ENCODE measurements at regions not wholly inside any gene's neighbourhood (a gene's known extent, or its start where the extent isn't known, plus 50 kb on each side); places are given as distances from the start of the nearest gene placed in this dataset.

DNA sequence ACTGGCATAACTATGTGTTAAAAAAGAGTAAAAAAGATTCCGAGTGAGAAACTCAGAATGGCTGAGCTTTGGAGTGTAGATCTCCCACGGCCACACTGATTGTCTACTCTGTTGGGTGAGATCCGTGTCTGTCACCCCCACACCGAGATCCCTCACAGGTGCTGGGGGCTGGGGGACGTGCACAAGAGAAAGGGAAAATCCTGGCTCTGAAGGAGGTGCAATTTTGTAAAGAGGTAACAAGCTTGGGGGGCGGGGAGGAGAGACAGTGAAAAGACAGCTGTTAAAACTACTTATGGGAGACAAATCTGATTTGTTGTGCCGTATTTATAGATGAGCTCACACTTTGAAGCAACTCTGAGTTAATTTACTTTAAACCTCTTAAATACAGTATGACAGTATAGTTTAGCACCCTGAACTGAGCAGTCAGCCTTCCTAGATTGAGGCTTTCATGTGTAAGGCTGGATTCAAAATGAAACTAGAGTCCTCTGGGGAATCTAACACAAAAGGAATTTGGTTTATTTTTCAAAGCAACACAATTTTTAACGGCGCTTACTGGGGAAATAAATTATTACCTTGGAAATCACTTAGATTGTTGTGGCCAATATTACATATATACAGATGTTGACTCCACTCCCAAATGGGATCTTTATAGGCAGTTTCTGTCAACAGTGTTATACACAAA lies 167.4 kb upstream of the RGS6 start:
- no peak for TF ChIP-seq POLR2A (IDR thresholded peaks at IDR 0.05; ENCODE audit: low read length)
- no peak for TF ChIP-seq GATA1 (IDR thresholded peaks at IDR 0.05; ENCODE audit: low read depth, low read length)

Measured in erythroblast (primary cell).